Esophagus muscularis mucosa (tissue), 4 donors: ENCODE measurements at regions not wholly inside any gene's neighbourhood (a gene's known extent, or its start where the extent isn't known, plus 50 kb on each side); places are given as distances from the start of the nearest gene placed in this dataset.

Source experiments
- DNase-seq: peaks from one replicate; pipeline ENCODE4 v3.0.0-alpha.2; 2017; ENCODE audit errors: extremely low spot score
- H3K27ac ChIP-seq, 4 donors: fragments of 200-600 bp; sonication (generic); replicated peaks in 1 of 4; 1 replicate in 3 of 4; 2 replicates in 1 of 4; pipeline ENCODE4 v1.5.1; 2016 to 2019; ENCODE audit warnings: mild to moderate bottlenecking in 1 of 4
- H3K27me3 ChIP-seq, 4 donors: fragments of 200-600 bp; sonication (generic); one replicate each; pipeline versions ENCODE4 v1.5.1 to v1.6.0; 2016 to 2019
- H3K36me3 ChIP-seq, 4 donors: fragments of 200-600 bp; sonication (generic); one replicate each; pipeline ENCODE4 v1.5.1; 2016 to 2019
- H3K4me1 ChIP-seq, 4 donors: fragments of 200-600 bp; sonication (generic); one replicate each; pipeline ENCODE4 v1.5.1; 2016 to 2019
- H3K4me3 ChIP-seq, 4 donors: fragments of 200-600 bp; sonication (generic); 1 replicate in 2 of 4; 2 replicates in 2 of 4; pipeline ENCODE4 v1.5.1; 2016 to 2019; ENCODE audit warnings: mild to moderate bottlenecking in 4 of 4, moderate library complexity in 1 of 4
- H3K9me3 ChIP-seq, 4 donors: fragments of 200-600 bp; sonication (generic); 1 replicate in 3 of 4; 2 replicates in 1 of 4; pipeline ENCODE4 v1.5.1; 2016 to 2019
- EP300 ChIP-seq: sonication (generic); formaldehyde crosslinking; IDR thresholded peaks from one replicate; pipeline ENCODE4 v1.6.1; 2017; ENCODE audit warnings: antibody characterized with exemption
- POLR2A ChIP-seq: fragments of 450-650 bp; IDR thresholded peaks from one replicate; pipeline ENCODE4 v1.6.1; 2017; ENCODE audit warnings: antibody characterized with exemption, moderate library complexity, mild to moderate bottlenecking, low read depth
- POLR2AphosphoS5 ChIP-seq, 2 donors: sonication (generic); formaldehyde crosslinking; IDR thresholded peaks; one replicate each; pipeline ENCODE4 v1.6.1; 2017; ENCODE audit warnings: antibody characterized with exemption in 2 of 2
- WGBS: methylation state at CpG from one replicate; pipeline ENCODE4 v1.1.5; 2018; 5-methylcytosine and 5-hydroxymethylcytosine counted together
- intact Hi-C: fragments of 100-400 bp; cut with DNase I; formaldehyde crosslinking; loops from one replicate; pipeline ENCODE4 v1.15.1; 2023
- TF ChIP-seq, protein P1 (sequence below), 3 experiments: fragments of 200-600 bp in 2 of 3; fragments of 450-650 bp in 1 of 3; sonication (generic) in 2 of 3; IDR thresholded peaks; one replicate each; pipeline ENCODE4 v1.5.1; 2017 to 2019; ENCODE audit warnings: antibody characterized with exemption in 3 of 3, mild to moderate bottlenecking in 2 of 3, moderate library complexity in 1 of 3

DNA sequence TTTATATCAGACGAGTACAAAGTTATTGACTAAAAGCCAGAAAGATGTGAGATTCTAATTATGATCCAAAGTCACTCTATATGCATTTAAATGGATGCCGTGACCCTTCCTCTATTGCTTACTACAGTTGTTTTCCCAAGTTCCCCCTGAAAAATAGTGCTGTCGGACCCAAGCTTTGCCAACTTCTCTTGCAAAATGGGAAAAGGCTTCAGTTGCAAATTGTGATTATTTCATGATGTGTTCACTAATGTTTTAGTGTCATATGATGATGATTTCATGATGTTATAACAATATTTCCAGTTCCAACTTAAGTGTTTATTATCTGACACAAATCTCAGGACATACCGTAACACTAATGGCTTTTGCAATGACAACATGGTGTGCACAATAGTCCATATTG is 534.6 kb upstream of the ATP2B1 start:
- intact Hi-C loops = no loop called here
- H3K27ac ChIP-seq = no peak overlapping the region
- 91% methylated on average over 4 of the region's 4 CpGs for WGBS
- no peak overlapping the region for H3K4me3 ChIP-seq
- no peak for DNase-seq
- H3K9me3 ChIP-seq = no peaks in the 10 kb centered on the region
- no peaks in the 10 kb centered on the region for H3K27me3 ChIP-seq
- H3K36me3 ChIP-seq = no peaks in the 10 kb centered on the region
- no peak for TF ChIP-seq EP300
- peaks cover 0 to 7% (median 0%) of the 10 kb centered on the region in 4 donors for H3K4me1 ChIP-seq

DNA sequence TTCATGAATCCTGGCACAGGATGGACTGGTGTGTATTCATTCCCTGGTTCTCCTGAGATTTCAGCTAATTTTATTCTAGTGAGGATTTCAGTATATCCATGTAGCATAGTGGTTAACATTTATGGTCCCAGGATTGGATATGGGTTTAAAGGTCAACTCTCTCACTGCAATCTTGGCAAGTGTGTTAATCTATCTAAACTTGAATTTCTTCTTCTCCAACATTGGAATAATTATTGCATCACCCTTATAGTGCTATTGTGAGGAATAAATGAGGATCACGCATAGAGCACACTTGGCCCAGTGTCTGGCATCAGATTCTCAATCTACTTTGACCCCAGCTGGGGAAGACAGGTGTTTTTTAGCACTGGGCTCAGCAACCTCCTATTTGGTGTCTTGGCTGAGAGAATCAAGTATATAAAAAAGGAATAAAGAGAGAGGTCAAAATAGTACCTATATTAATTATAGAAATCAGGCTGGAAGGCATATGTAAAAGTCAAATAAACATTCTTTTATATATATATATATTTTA is 531.2 kb upstream of the ATP2B1 start:
- DNase-seq = no peak
- Histone ChIP-seq H3K4me1 (no peaks in the 10 kb centered on the region), H3K27ac (no peak overlapping the region), H3K9me3 (no peaks in the 10 kb centered on the region), H3K27me3 (no peaks in the 10 kb centered on the region), H3K36me3 (no peaks in the 10 kb centered on the region), H3K4me3 (no peak overlapping the region)
- no peak for TF ChIP-seq POLR2A
- TF ChIP-seq, protein P1, sequence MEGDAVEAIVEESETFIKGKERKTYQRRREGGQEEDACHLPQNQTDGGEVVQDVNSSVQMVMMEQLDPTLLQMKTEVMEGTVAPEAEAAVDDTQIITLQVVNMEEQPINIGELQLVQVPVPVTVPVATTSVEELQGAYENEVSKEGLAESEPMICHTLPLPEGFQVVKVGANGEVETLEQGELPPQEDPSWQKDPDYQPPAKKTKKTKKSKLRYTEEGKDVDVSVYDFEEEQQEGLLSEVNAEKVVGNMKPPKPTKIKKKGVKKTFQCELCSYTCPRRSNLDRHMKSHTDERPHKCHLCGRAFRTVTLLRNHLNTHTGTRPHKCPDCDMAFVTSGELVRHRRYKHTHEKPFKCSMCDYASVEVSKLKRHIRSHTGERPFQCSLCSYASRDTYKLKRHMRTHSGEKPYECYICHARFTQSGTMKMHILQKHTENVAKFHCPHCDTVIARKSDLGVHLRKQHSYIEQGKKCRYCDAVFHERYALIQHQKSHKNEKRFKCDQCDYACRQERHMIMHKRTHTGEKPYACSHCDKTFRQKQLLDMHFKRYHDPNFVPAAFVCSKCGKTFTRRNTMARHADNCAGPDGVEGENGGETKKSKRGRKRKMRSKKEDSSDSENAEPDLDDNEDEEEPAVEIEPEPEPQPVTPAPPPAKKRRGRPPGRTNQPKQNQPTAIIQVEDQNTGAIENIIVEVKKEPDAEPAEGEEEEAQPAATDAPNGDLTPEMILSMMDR (IDR thresholded peaks at IDR 0.05) = no peak
- intact Hi-C loops = no loop called here
- WGBS = 95% methylated on average over 1 of the region's 1 CpG

DNA sequence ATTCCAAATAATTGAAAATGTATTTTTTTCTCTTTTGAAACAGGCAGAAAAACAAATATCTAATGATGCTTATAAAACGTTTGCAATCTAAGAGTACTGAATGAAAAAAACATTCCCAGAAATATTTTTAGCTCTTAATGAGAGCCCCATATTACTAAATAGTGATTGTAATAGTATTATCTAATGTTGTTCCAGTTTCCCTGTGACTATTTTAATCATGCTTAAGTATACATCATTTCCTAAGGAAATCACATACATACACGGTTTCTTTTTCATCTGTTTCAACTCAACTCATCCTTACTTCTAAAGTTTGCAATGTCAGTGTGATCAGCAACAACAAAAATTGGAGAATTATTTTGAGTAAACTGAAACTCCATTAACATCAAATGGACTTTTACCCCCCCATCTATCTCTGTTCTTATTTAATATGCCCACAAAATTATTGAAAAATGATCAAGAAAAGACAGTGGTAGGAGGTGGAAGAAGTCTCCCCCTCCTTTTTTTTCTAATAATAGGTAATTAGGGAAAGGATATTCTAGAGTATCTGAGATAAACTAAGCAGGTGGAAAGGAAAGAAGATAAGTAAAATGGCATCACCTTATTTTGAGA is 530.1 kb upstream of the ATP2B1 start:
- Histone ChIP-seq H3K4me1 (no peaks in the 10 kb centered on the region), H3K9me3 (no peaks in the 10 kb centered on the region), H3K27me3 (no peaks in the 10 kb centered on the region), H3K4me3 (no peak overlapping the region), H3K36me3 (no peaks in the 10 kb centered on the region), H3K27ac (no peak overlapping the region)
- TF ChIP-seq EP300 = no peak
- TF ChIP-seq POLR2AphosphoS5 (IDR thresholded peaks at IDR 0.05) = no peak
- TF ChIP-seq, protein P1 (IDR thresholded peaks at IDR 0.05) = no peak
- TF ChIP-seq POLR2A = no peak
- WGBS = 47% methylated on average over 2 of the region's 2 CpGs
- DNase-seq = no peak
- intact Hi-C loops = no loop called here

DNA sequence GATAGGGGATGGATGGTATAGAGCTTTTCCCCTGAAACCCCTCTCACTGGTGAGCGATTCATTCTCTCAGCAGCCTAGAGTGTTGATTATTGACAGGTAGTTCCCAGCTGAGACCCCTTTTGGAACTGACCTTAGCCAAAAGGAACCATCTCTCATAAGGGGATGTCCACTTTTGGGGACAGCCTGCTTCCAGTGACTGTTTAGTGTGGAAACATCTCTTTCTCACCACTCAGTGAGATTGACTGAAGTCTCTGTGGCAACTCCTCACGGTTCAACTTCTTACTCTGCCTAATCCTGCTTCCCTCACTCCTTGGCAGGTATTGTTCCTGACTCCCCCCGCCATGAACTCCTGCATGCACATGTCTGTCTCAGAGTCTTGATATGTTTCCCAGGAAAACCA is 529.2 kb upstream of the ATP2B1 start:
- 86% methylated on average over 3 of the region's 3 CpGs for WGBS
- intact Hi-C loops = no loop called here
- Histone ChIP-seq H3K9me3 (no peaks in the 10 kb centered on the region), H3K36me3 (no peaks in the 10 kb centered on the region), H3K27ac (no peak overlapping the region), H3K4me3 (no peak overlapping the region), H3K4me1 (no peaks in the 10 kb centered on the region), H3K27me3 (no peaks in the 10 kb centered on the region)
- TF ChIP-seq, protein P1 (IDR thresholded peaks at IDR 0.05) = no peak
- no peak for TF ChIP-seq EP300
- TF ChIP-seq POLR2A = no peak
- no peak for TF ChIP-seq POLR2AphosphoS5 (IDR thresholded peaks at IDR 0.05)
- no peak for DNase-seq

DNA sequence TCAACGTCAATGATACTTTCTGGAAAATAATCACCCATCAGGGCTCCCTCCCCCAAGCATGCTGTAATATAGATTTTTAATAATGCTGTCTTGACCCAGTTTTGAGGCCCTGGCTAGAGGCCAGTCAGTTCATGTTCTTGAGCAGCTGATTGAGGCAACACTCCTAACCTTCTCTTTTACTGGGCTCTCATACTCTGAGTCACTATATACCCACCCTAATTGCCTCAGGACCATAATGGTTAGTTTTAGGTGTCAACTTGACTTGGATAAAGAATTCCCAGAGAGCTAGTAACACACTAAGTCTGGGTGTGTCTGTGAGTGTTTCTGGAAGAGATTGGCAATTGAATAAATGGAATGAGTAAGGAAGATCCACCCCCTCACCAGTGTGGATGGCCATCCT is 527.0 kb upstream of the ATP2B1 start:
- 72% methylated on average over 1 of the region's 1 CpG for WGBS
- TF ChIP-seq POLR2A (no peak), EP300 (no peak), POLR2AphosphoS5 (IDR thresholded peaks at IDR 0.05) (no peak)
- TF ChIP-seq, protein P1 (IDR thresholded peaks at IDR 0.05) = no peak
- intact Hi-C loops = no loop called here

More for the DNA sequence above, 527.0 kb upstream of the ATP2B1 start:
- DNase-seq = no peak
- Histone ChIP-seq H3K9me3 (no peaks in the 10 kb centered on the region), H3K36me3 (no peaks in the 10 kb centered on the region), H3K27ac (no peak overlapping the region), H3K4me3 (no peak overlapping the region), H3K27me3 (no peaks in the 10 kb centered on the region), H3K4me1 (no peaks in the 10 kb centered on the region)
